Hepatocyte (in vitro differentiated cells): ENCODE measurements at regions not wholly inside any gene's neighbourhood (a gene's known extent, or its start where the extent isn't known, plus 50 kb on each side); places are given as distances from the start of the nearest gene placed in this dataset.

ENCODE experiments used
- DNase-seq: peaks from one replicate; pipeline ENCODE4 v3.0.0-alpha.2; 2016; ENCODE audit warnings: low spot score
- H2AFZ ChIP-seq: fragments of 200-600 bp; sonication (generic); 2 replicates; pipeline ENCODE4 v1.6.0; 2016; ENCODE audit warnings: antibody characterized with exemption, mild to moderate bottlenecking
- H3K27ac ChIP-seq: fragments of 200-600 bp; sonication (generic); 2 replicates; pipeline ENCODE4 v1.5.1; 2016; ENCODE audit warnings: mild to moderate bottlenecking
- H3K27me3 ChIP-seq: fragments of 200-600 bp; sonication (generic); 2 replicates; pipeline ENCODE4 v1.6.1; 2016
- H3K36me3 ChIP-seq: fragments of 200-600 bp; sonication (generic); replicated peaks from 2 replicates; pipeline ENCODE4 v1.5.1; 2016; ENCODE audit warnings: low read depth; ENCODE audit not compliant: insufficient read depth
- H3K4me1 ChIP-seq: fragments of 200-600 bp; sonication (generic); 2 replicates; pipeline ENCODE4 v1.5.1; 2016; ENCODE audit warnings: mild to moderate bottlenecking, moderate library complexity; ENCODE audit not compliant: insufficient read depth
- H3K4me2 ChIP-seq: fragments of 200-600 bp; sonication (generic); 2 replicates; pipeline ENCODE4 v1.6.0; 2016
- H3K4me3 ChIP-seq: fragments of 200-600 bp; sonication (generic); 2 replicates; pipeline ENCODE4 v1.5.1; 2016; ENCODE audit warnings: mild to moderate bottlenecking
- H3K79me2 ChIP-seq: fragments of 200-600 bp; sonication (generic); 2 replicates; pipeline ENCODE4 v1.6.0; 2017; ENCODE audit warnings: mild to moderate bottlenecking
- H3K9me2 ChIP-seq: fragments of 200-600 bp; sonication (generic); replicated peaks from 2 replicates; pipeline ENCODE4 v1.6.0; 2017; ENCODE audit warnings: mild to moderate bottlenecking; ENCODE audit not compliant: insufficient read depth
- H3K9me3 ChIP-seq: fragments of 200-600 bp; sonication (generic); 2 replicates; pipeline ENCODE4 v1.5.1; 2016; ENCODE audit warnings: low read depth, mild to moderate bottlenecking
- H4K20me1 ChIP-seq: fragments of 200-600 bp; sonication (generic); 2 replicates; pipeline ENCODE4 v1.6.0; 2016; ENCODE audit warnings: mild to moderate bottlenecking; ENCODE audit not compliant: insufficient read depth, poor library complexity, severe bottlenecking
- EZH2 ChIP-seq: fragments of 200-600 bp; sonication (generic); IDR thresholded peaks from 2 replicates; pipeline ENCODE4 v1.6.1; 2016; ENCODE audit warnings: antibody characterized with exemption, mild to moderate bottlenecking, borderline replicate concordance
- EZH2phosphoT487 ChIP-seq: fragments of 200-600 bp; sonication (generic); IDR thresholded peaks from one replicate; pipeline ENCODE4 v1.6.1; 2018; ENCODE audit warnings: antibody characterized with exemption, mild to moderate bottlenecking, low read depth, moderate library complexity; ENCODE audit not compliant: unreplicated experiment, severe bottlenecking
- WGBS: methylation state at CpG from one replicate; pipeline ENCODE4 v1.1.6; 2016; ENCODE audit warnings: low lambda C conversion rate; ENCODE audit errors: missing lambda C conversion rate; 5-methylcytosine and 5-hydroxymethylcytosine counted together
- TF ChIP-seq, protein P1 (sequence below): fragments of 200-600 bp; sonication (generic); IDR thresholded peaks from 2 replicates; pipeline ENCODE4 v1.5.1; 2016; ENCODE audit warnings: antibody characterized with exemption, mild to moderate bottlenecking; ENCODE audit not compliant: poor library complexity

- 77% methylated on average over 1 of the region's 1 CpG for WGBS
- H3K27ac ChIP-seq = no peak overlapping the region
- no peaks in the 10 kb centered on the region for H3K79me2 ChIP-seq
- no peak overlapping the region for H3K4me2 ChIP-seq
- no peak overlapping the region for H2AFZ ChIP-seq
- H3K27me3 ChIP-seq = no peaks in the 10 kb centered on the region
- TF ChIP-seq EZH2 (no peak), EZH2phosphoT487 (no peak)
- TF ChIP-seq, protein P1, sequence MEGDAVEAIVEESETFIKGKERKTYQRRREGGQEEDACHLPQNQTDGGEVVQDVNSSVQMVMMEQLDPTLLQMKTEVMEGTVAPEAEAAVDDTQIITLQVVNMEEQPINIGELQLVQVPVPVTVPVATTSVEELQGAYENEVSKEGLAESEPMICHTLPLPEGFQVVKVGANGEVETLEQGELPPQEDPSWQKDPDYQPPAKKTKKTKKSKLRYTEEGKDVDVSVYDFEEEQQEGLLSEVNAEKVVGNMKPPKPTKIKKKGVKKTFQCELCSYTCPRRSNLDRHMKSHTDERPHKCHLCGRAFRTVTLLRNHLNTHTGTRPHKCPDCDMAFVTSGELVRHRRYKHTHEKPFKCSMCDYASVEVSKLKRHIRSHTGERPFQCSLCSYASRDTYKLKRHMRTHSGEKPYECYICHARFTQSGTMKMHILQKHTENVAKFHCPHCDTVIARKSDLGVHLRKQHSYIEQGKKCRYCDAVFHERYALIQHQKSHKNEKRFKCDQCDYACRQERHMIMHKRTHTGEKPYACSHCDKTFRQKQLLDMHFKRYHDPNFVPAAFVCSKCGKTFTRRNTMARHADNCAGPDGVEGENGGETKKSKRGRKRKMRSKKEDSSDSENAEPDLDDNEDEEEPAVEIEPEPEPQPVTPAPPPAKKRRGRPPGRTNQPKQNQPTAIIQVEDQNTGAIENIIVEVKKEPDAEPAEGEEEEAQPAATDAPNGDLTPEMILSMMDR = no peak
- DNase-seq = no peak
- no peaks in the 10 kb centered on the region for H3K9me2 ChIP-seq
- H4K20me1 ChIP-seq = no peaks in the 10 kb centered on the region
- H3K4me3 ChIP-seq = no peak overlapping the region
- H3K9me3 ChIP-seq = no peaks in the 10 kb centered on the region
- no peaks in the 10 kb centered on the region for H3K4me1 ChIP-seq
- H3K36me3 ChIP-seq = no peaks in the 10 kb centered on the region
These were observed 156.3 kb upstream of the FST start for GRCh38 chr5:53323943-53324642.

DNA sequence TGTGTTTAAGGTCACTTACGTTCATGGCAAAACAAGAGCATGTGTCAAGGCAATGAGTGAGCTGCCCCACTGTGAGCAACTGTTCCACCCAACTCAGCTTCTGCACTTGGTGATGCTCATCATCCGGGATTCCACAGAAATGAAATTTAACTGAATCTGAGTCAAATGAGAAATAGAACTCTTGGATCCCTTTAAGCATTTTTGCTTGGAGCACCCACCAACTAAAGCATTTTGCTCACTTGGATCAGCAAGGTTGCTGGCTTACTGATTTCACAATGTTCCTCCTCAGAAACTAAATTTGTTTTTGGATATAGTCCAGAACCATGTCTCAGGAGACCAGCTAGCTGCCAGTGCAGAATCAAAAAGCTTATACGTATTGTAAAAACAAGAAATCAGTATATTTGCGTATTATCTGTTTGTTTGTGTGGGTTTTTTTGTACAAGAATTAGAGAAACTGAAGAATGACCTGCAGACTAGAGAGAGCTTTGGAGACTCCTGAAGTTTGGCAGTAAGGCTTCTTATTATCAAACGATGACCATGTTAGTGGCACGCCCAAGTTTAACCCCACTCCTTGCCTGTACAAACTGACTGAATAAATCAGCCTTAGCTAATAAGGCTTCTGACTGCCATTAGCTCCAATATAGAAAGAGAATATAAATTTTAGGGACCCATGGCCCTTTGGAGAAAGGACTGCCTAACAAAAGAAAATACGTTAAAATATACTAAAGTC lies 153.8 kb upstream of the FST start:
- no peaks in the 10 kb centered on the region for H3K4me1 ChIP-seq
- no peak overlapping the region for H3K27ac ChIP-seq
- no peaks in the 10 kb centered on the region for H3K27me3 ChIP-seq
- no peaks in the 10 kb centered on the region for H3K36me3 ChIP-seq
- H3K4me3 ChIP-seq = no peak overlapping the region
- no peak overlapping the region for H2AFZ ChIP-seq
- H3K9me2 ChIP-seq = no peaks in the 10 kb centered on the region
- no peaks in the 10 kb centered on the region for H4K20me1 ChIP-seq
- no peak for DNase-seq
- no peaks in the 10 kb centered on the region for H3K79me2 ChIP-seq
- no peaks in the 10 kb centered on the region for H3K9me3 ChIP-seq
- no peak overlapping the region for H3K4me2 ChIP-seq
- TF ChIP-seq, protein P1 = no peak
- TF ChIP-seq EZH2phosphoT487 = no peak
- no peak for TF ChIP-seq EZH2
- 82% methylated on average over 7 of the region's 7 CpGs for WGBS

DNA sequence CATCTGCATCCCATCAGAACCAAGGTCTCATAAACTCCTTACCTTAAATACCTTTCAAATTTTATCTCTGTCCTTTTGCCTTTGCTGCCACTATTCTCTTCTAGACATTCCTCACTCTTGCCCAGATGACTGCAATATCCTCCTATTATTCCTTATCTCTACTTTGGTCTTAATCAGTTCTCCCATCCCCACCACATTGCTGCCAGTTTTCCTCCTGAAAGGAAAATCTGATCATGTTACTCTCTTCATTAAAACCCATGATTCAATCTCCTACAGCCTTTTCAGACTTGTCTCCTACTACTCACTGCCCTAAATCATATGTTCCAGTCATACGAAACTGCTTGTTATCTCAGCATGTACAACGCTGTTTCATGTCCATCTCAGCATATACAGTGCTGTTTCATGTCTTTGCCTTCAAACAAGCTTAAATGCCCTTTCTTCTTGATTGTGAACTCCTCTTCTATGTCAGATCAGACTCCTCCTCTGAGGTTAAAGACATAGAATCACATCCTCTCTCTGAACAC lies 152.6 kb upstream of the FST start:
- Histone ChIP-seq H4K20me1 (no peaks in the 10 kb centered on the region), H3K4me3 (no peak overlapping the region)
- TF ChIP-seq EZH2 (no peak), EZH2phosphoT487 (no peak)
- TF ChIP-seq, protein P1 = no peak

More for the DNA sequence above, 152.6 kb upstream of the FST start:
- no peaks in the 10 kb centered on the region for H3K27me3 ChIP-seq
- H2AFZ ChIP-seq = no peak overlapping the region
- H3K4me1 ChIP-seq = no peaks in the 10 kb centered on the region
- DNase-seq = no peak
- no peaks in the 10 kb centered on the region for H3K9me2 ChIP-seq
- no peak overlapping the region for H3K4me2 ChIP-seq
- H3K79me2 ChIP-seq = no peaks in the 10 kb centered on the region
- no peak overlapping the region for H3K27ac ChIP-seq
- WGBS = 57% methylated on average over 2 of the region's 2 CpGs
- H3K9me3 ChIP-seq = no peaks in the 10 kb centered on the region
- no peaks in the 10 kb centered on the region for H3K36me3 ChIP-seq
